ENCODE measurements at regions not wholly inside any gene's neighbourhood (a gene's known extent, or its start where the extent isn't known, plus 50 kb on each side); places are given as distances from the start of the nearest gene placed in this dataset.

- Histone ChIP-seq H3K4me1 (ENCODE audit: insufficient read depth, low read length) (no peaks in the 10 kb centered on the region), H3K9me3 (ENCODE audit: insufficient read depth, low read length, severe bottlenecking) (no peaks in the 10 kb centered on the region), H3K27me3 (ENCODE audit: insufficient read depth, low read length, poor library complexity) (peaks cover 2% of the 10 kb centered on the region), H3K79me2 (ENCODE audit: insufficient read depth, low read length) (no peaks in the 10 kb centered on the region), H3K27ac (ENCODE audit: low read length) (no peak overlapping the region), H3K4me2 (ENCODE audit: insufficient read depth, low read length) (no peak overlapping the region), H3K9ac (ENCODE audit: low read depth, low read length) (no peak overlapping the region), H3K36me3 (ENCODE audit: insufficient read depth, low read length) (no peaks in the 10 kb centered on the region), H4K20me1 (ENCODE audit: insufficient read depth, low read length) (no peaks in the 10 kb centered on the region), H2AFZ (ENCODE audit: low read depth, low read length) (no peak overlapping the region), H3K4me3 (ENCODE audit: low read depth in 1 of 2, low read length in 2 of 2) (no peak overlapping the region)
- TF ChIP-seq EZH2 (IDR thresholded peaks at IDR 0.05; ENCODE audit: borderline replicate concordance, low read depth, low read length, severe bottlenecking) (no peak), CTCF (IDR thresholded peaks at IDR 0.05; ENCODE audit: borderline replicate concordance, extremely low read depth, low read length, poor library complexity, severe bottlenecking) (no peak)
- DNase-seq, result no peak
- ATAC-seq (ENCODE audit: insufficient read depth, low read depth), result no peak
Measured at GRCh38 chr11:15878756-15879155, 477.6 kb downstream of the SOX6 start.

- ATAC-seq (ENCODE audit: insufficient read depth, low read depth) (no peak), DNase-seq (no peak)
- Histone ChIP-seq H3K4me2 (ENCODE audit: insufficient read depth, low read length) (no peak overlapping the region), H3K9me3 (ENCODE audit: insufficient read depth, low read length, severe bottlenecking) (no peaks in the 10 kb centered on the region), H3K36me3 (ENCODE audit: insufficient read depth, low read length) (no peaks in the 10 kb centered on the region), H4K20me1 (ENCODE audit: insufficient read depth, low read length) (no peaks in the 10 kb centered on the region), H3K79me2 (ENCODE audit: insufficient read depth, low read length) (no peaks in the 10 kb centered on the region), H3K4me1 (ENCODE audit: insufficient read depth, low read length) (no peaks in the 10 kb centered on the region), H3K9ac (ENCODE audit: low read depth, low read length) (no peak overlapping the region), H3K27me3 (ENCODE audit: insufficient read depth, low read length, poor library complexity) (peaks cover 7% of the 10 kb centered on the region), H3K4me3 (ENCODE audit: low read depth in 1 of 2, low read length in 2 of 2) (no peak overlapping the region), H2AFZ (ENCODE audit: low read depth, low read length) (no peak overlapping the region), H3K27ac (ENCODE audit: low read length) (no peak overlapping the region)
- TF ChIP-seq CTCF (IDR thresholded peaks at IDR 0.05; ENCODE audit: borderline replicate concordance, extremely low read depth, low read length, poor library complexity, severe bottlenecking), result no peak
Measured at GRCh38 chr11:15880291-15880690, 476.1 kb downstream of the SOX6 start.

GRCh38 chr11:15882876-15883454 is 473.4 kb downstream of the SOX6 start:
- Histone ChIP-seq H4K20me1 (ENCODE audit: insufficient read depth, low read length) (no peaks in the 10 kb centered on the region), H3K79me2 (ENCODE audit: insufficient read depth, low read length) (no peaks in the 10 kb centered on the region), H3K4me1 (ENCODE audit: insufficient read depth, low read length) (no peaks in the 10 kb centered on the region), H3K27me3 (ENCODE audit: insufficient read depth, low read length, poor library complexity) (peaks cover 12% of the 10 kb centered on the region), H3K9ac (ENCODE audit: low read depth, low read length) (no peak overlapping the region), H3K27ac (ENCODE audit: low read length) (no peak overlapping the region), H3K36me3 (ENCODE audit: insufficient read depth, low read length) (no peaks in the 10 kb centered on the region), H3K9me3 (ENCODE audit: insufficient read depth, low read length, severe bottlenecking) (no peaks in the 10 kb centered on the region), H3K4me2 (ENCODE audit: insufficient read depth, low read length) (no peak overlapping the region), H3K4me3 (ENCODE audit: low read depth in 1 of 2, low read length in 2 of 2) (no peak overlapping the region), H2AFZ (ENCODE audit: low read depth, low read length) (no peak overlapping the region)
- DNase-seq, result no peak
- TF ChIP-seq CTCF (IDR thresholded peaks at IDR 0.05; ENCODE audit: borderline replicate concordance, extremely low read depth, low read length, poor library complexity, severe bottlenecking), result no peak
- TF ChIP-seq EZH2 (IDR thresholded peaks at IDR 0.05; ENCODE audit: borderline replicate concordance, low read depth, low read length, severe bottlenecking), result no peak
- no peak for ATAC-seq (ENCODE audit: insufficient read depth, low read depth)

- no peak overlapping the region for H2AFZ ChIP-seq (ENCODE audit: low read depth, low read length)
- no peak overlapping the region for H3K4me2 ChIP-seq (ENCODE audit: insufficient read depth, low read length)
- no peak overlapping the region for H3K27ac ChIP-seq (ENCODE audit: low read length)
- H3K4me3 ChIP-seq (ENCODE audit: low read depth in 1 of 2, low read length in 2 of 2), result no peak overlapping the region
- TF ChIP-seq EZH2 (IDR thresholded peaks at IDR 0.05; ENCODE audit: borderline replicate concordance, low read depth, low read length, severe bottlenecking), result no peak
- TF ChIP-seq CTCF (IDR thresholded peaks at IDR 0.05; ENCODE audit: borderline replicate concordance, extremely low read depth, low read length, poor library complexity, severe bottlenecking), result no peak
- H3K36me3 ChIP-seq (ENCODE audit: insufficient read depth, low read length), result no peaks in the 10 kb centered on the region
- no peak for DNase-seq
- ATAC-seq (ENCODE audit: insufficient read depth, low read depth), result no peak
- H3K79me2 ChIP-seq (ENCODE audit: insufficient read depth, low read length), result no peaks in the 10 kb centered on the region
- no peak overlapping the region for H3K9ac ChIP-seq (ENCODE audit: low read depth, low read length)
- H3K9me3 ChIP-seq (ENCODE audit: insufficient read depth, low read length, severe bottlenecking), result no peaks in the 10 kb centered on the region
- H4K20me1 ChIP-seq (ENCODE audit: insufficient read depth, low read length), result no peaks in the 10 kb centered on the region
- peaks cover 12% of the 10 kb centered on the region for H3K27me3 ChIP-seq (ENCODE audit: insufficient read depth, low read length, poor library complexity)
- no peaks in the 10 kb centered on the region for H3K4me1 ChIP-seq (ENCODE audit: insufficient read depth, low read length)
Measured at GRCh38 chr11:15883455-15883920, 472.9 kb downstream of the SOX6 start.
